ENCODE measurements at regions not wholly inside any gene's neighbourhood (a gene's known extent, or its start where the extent isn't known, plus 50 kb on each side); places are given as distances from the start of the nearest gene placed in this dataset.

DNA sequence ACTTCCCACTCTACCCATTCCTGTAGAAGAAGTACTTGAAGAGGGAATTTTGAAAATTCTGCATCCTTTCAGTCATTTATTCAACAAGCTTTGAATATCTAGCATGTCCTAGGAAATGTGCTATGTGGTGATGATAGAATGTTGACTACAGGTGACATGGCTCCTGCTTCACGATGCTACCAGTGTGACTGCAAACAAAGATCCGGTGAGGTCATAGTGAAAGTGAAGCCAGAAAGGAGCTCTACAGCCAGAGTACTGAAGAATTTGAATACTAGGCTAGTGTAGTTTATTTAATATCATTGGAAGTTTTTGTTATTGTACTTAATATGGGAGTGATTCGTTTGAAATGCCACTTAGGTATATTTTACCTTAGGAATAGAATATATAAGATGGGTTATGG, 348.1 kb downstream of the TFEC start:
- TF ChIP-seq, protein P1, sequence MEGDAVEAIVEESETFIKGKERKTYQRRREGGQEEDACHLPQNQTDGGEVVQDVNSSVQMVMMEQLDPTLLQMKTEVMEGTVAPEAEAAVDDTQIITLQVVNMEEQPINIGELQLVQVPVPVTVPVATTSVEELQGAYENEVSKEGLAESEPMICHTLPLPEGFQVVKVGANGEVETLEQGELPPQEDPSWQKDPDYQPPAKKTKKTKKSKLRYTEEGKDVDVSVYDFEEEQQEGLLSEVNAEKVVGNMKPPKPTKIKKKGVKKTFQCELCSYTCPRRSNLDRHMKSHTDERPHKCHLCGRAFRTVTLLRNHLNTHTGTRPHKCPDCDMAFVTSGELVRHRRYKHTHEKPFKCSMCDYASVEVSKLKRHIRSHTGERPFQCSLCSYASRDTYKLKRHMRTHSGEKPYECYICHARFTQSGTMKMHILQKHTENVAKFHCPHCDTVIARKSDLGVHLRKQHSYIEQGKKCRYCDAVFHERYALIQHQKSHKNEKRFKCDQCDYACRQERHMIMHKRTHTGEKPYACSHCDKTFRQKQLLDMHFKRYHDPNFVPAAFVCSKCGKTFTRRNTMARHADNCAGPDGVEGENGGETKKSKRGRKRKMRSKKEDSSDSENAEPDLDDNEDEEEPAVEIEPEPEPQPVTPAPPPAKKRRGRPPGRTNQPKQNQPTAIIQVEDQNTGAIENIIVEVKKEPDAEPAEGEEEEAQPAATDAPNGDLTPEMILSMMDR (IDR thresholded peaks at IDR 0.05): no peak
- no peak for TF ChIP-seq POLR2A (IDR thresholded peaks at IDR 0.05)

All from suprapubic skin (tissue), 3 donors.